ENCODE measurements at regions not wholly inside any gene's neighbourhood (a gene's known extent, or its start where the extent isn't known, plus 50 kb on each side); places are given as distances from the start of the nearest gene placed in this dataset.
"Not testable (repeated sequence)": the region's sequence is repeated elsewhere in the genome, so short reads cannot be mapped to it uniquely, and the experiment has no call there.

- TF ChIP-seq POLR2A (IDR thresholded peaks at IDR 0.05): no peak
- TF ChIP-seq CTCF (IDR thresholded peaks at IDR 0.05): no peak
- 78 to 90% (median 79%) methylated on average over 6 of the region's 6 CpGs for WGBS, 4 donors
- DNase-seq: no peak
- Histone ChIP-seq H3K9me3 (replicated peaks in 1 of 3) (no peaks in the 10 kb centered on the region), H3K27me3 (no peaks in the 10 kb centered on the region), H3K27ac (no peak overlapping the region), H3K36me3 (replicated peaks in 1 of 2) (no peaks in the 10 kb centered on the region), H3K4me1 (replicated peaks in 1 of 2) (no peaks in the 10 kb centered on the region), H3K4me3 (no peak overlapping the region)
- intact Hi-C loops (cut with DNase I): no loop called here
Measured at GRCh38 chr6:167690931-167691330, 135.8 kb upstream of the AFDN start.

- WGBS, 4 donors: 83 to 90% (median 88%) methylated on average over 10 to 13 of the region's 13 CpGs
- Histone ChIP-seq H3K4me1 (replicated peaks in 1 of 2) (no peaks in the 10 kb centered on the region), H3K9me3 (replicated peaks in 1 of 3) (no peaks in the 10 kb centered on the region), H3K36me3 (replicated peaks in 1 of 2) (no peaks in the 10 kb centered on the region), H3K4me3 (no peak overlapping the region), H3K27me3 (no peaks in the 10 kb centered on the region), H3K27ac (no peak overlapping the region)
- TF ChIP-seq POLR2A (IDR thresholded peaks at IDR 0.05) (no peak), CTCF (IDR thresholded peaks at IDR 0.05) (no peak)
- DNase-seq: no peak
- intact Hi-C loops (cut with DNase I): no loop called here
Measured at GRCh38 chr6:167691533-167692312, 135.0 kb upstream of the AFDN start.

- 83 to 90% (median 88%) methylated on average over 7 to 8 of the region's 8 CpGs for WGBS, 4 donors
- intact Hi-C loops (cut with DNase I); H3K4me3 ChIP-seq; H3K36me3 ChIP-seq (replicated peaks in 1 of 2); H3K27me3 ChIP-seq; H3K4me1 ChIP-seq (replicated peaks in 1 of 2); DNase-seq; H3K27ac ChIP-seq; H3K9me3 ChIP-seq (replicated peaks in 1 of 3): not testable (repeated sequence)
Measured at GRCh38 chr6:167693478-167693877, 133.2 kb upstream of the AFDN start.

GRCh38 chr6:167695831-167696230 is 130.9 kb upstream of the AFDN start:
- no peak for DNase-seq
- H3K27ac ChIP-seq: no peak overlapping the region
- no peak overlapping the region for H3K4me3 ChIP-seq
- no peak for TF ChIP-seq POLR2A (IDR thresholded peaks at IDR 0.05)
- TF ChIP-seq CTCF (IDR thresholded peaks at IDR 0.05): no peak
- intact Hi-C loops (cut with DNase I): no loop called here
- H3K9me3 ChIP-seq (replicated peaks in 1 of 3): no peaks in the 10 kb centered on the region
- WGBS, 4 donors: 87 to 93% (median 90%) methylated on average over 13 of the region's 13 CpGs
- no peaks in the 10 kb centered on the region for H3K36me3 ChIP-seq (replicated peaks in 1 of 2)
- no peaks in the 10 kb centered on the region for H3K27me3 ChIP-seq
- peaks cover 0 to 6% of the 10 kb centered on the region in 2 donors for H3K4me1 ChIP-seq (replicated peaks in 1 of 2)

- H3K9me3 ChIP-seq (replicated peaks in 1 of 3): no peaks in the 10 kb centered on the region
- peaks cover 0 to 6% of the 10 kb centered on the region in 2 donors for H3K4me1 ChIP-seq (replicated peaks in 1 of 2)
- H3K27ac ChIP-seq: no peak overlapping the region
- intact Hi-C loops (cut with DNase I): no loop called here
- DNase-seq: no peak
- H3K4me3 ChIP-seq: no peak overlapping the region
- no peak for TF ChIP-seq POLR2A (IDR thresholded peaks at IDR 0.05)
- TF ChIP-seq CTCF (IDR thresholded peaks at IDR 0.05): no peak
- 81 to 95% (median 90%) methylated on average over 6 of the region's 6 CpGs for WGBS, 4 donors
- no peaks in the 10 kb centered on the region for H3K27me3 ChIP-seq
- H3K36me3 ChIP-seq (replicated peaks in 1 of 2): no peaks in the 10 kb centered on the region
Measured at GRCh38 chr6:167696296-167696695, 130.4 kb upstream of the AFDN start.

All from adrenal gland (tissue), 9 donors.